Ectodermal cell (in vitro differentiated cells): ENCODE measurements at regions not wholly inside any gene's neighbourhood (a gene's known extent, or its start where the extent isn't known, plus 50 kb on each side); places are given as distances from the start of the nearest gene placed in this dataset.

Experiments
- H3K27ac ChIP-seq: 2 replicates; pipeline ENCODE4 v1.7.0; 2013; ENCODE audit warnings: mild to moderate bottlenecking, low read depth, low read length; ENCODE audit not compliant: insufficient read depth, poor library complexity, severe bottlenecking
- H3K27me3 ChIP-seq: 2 replicates; pipeline ENCODE4 v1.7.0; 2013; ENCODE audit warnings: mild to moderate bottlenecking, low read length; ENCODE audit not compliant: insufficient read depth, control insufficient read depth, poor library complexity, severe bottlenecking
- H3K36me3 ChIP-seq: one replicate; pipeline ENCODE4 v1.7.0; 2013; ENCODE audit warnings: low read length; ENCODE audit not compliant: control insufficient read depth, insufficient read depth
- H3K4me1 ChIP-seq: one replicate; pipeline ENCODE4 v1.7.0; 2013; ENCODE audit warnings: low read length; ENCODE audit not compliant: control insufficient read depth, insufficient read depth
- H3K4me3 ChIP-seq: 2 replicates; pipeline ENCODE4 v1.7.0; 2013; ENCODE audit warnings: low read depth, low read length, control low read depth; ENCODE audit not compliant: insufficient read depth
- H3K9me3 ChIP-seq: 2 replicates; pipeline ENCODE4 v1.7.0; 2013; ENCODE audit warnings: mild to moderate bottlenecking, low read length, moderate library complexity; ENCODE audit not compliant: control insufficient read depth
- WGBS, 2 experiments: methylation state at CpG; one replicate each; pipeline ENCODE4 v1.1.7; 2013; ENCODE audit warnings: missing lambda C conversion rate in 2 of 2; 5-methylcytosine and 5-hydroxymethylcytosine counted together

GRCh38 chr1:238143038-238143437 is 252.3 kb upstream of the ZP4 start:
- H3K4me3 ChIP-seq, result no peak overlapping the region
- no peaks in the 10 kb centered on the region for H3K27me3 ChIP-seq
- H3K9me3 ChIP-seq, result no peaks in the 10 kb centered on the region
- WGBS, 2 experiments, result 95 to 97% methylated on average over 3 of the region's 3 CpGs
- H3K4me1 ChIP-seq, result no peaks in the 10 kb centered on the region
- no peaks in the 10 kb centered on the region for H3K36me3 ChIP-seq
- H3K27ac ChIP-seq, result no peak overlapping the region

- Histone ChIP-seq H3K36me3 (no peaks in the 10 kb centered on the region), H3K9me3 (no peaks in the 10 kb centered on the region), H3K27me3 (no peaks in the 10 kb centered on the region), H3K27ac (no peak overlapping the region), H3K4me3 (no peak overlapping the region), H3K4me1 (no peaks in the 10 kb centered on the region)
- WGBS, 2 experiments, result 94 to 95% methylated on average over 1 of the region's 1 CpG
These were observed 250.6 kb upstream of the ZP4 start for GRCh38 chr1:238141353-238141752.

GRCh38 chr1:238139713-238140112 is 249.0 kb upstream of the ZP4 start:
- Histone ChIP-seq H3K4me1 (no peaks in the 10 kb centered on the region), H3K27ac (no peak overlapping the region), H3K36me3 (no peaks in the 10 kb centered on the region), H3K9me3 (no peaks in the 10 kb centered on the region), H3K27me3 (no peaks in the 10 kb centered on the region), H3K4me3 (no peak overlapping the region)
- WGBS, 2 experiments, result 48% methylated on average over 2 of the region's 2 CpGs

GRCh38 chr1:238138059-238138626 is 247.4 kb upstream of the ZP4 start:
- no peaks in the 10 kb centered on the region for H3K36me3 ChIP-seq
- H3K27me3 ChIP-seq, result no peaks in the 10 kb centered on the region
- H3K27ac ChIP-seq, result no peak overlapping the region
- H3K9me3 ChIP-seq, result no peaks in the 10 kb centered on the region
- H3K4me1 ChIP-seq, result no peaks in the 10 kb centered on the region
- WGBS, 2 experiments, result 89 to 98% methylated on average over 4 to 6 of the region's 6 CpGs
- H3K4me3 ChIP-seq, result no peak overlapping the region

GRCh38 chr1:238135708-238136664 is 245.3 kb upstream of the ZP4 start:
- Histone ChIP-seq H3K4me3 (no peak overlapping the region), H3K27ac (no peak overlapping the region), H3K36me3 (no peaks in the 10 kb centered on the region), H3K9me3 (no peaks in the 10 kb centered on the region), H3K4me1 (no peaks in the 10 kb centered on the region), H3K27me3 (no peaks in the 10 kb centered on the region)
- 94 to 99% methylated on average over 3 of the region's 3 CpGs for WGBS, 2 experiments

- H3K4me1 ChIP-seq, result no peaks in the 10 kb centered on the region
- WGBS, 2 experiments, result 86% methylated on average over 2 of the region's 2 CpGs; no CpG with 5 or more reads in 1 of the 2 experiments
- no peaks in the 10 kb centered on the region for H3K27me3 ChIP-seq
- no peaks in the 10 kb centered on the region for H3K9me3 ChIP-seq
- H3K36me3 ChIP-seq, result no peaks in the 10 kb centered on the region
- no peak overlapping the region for H3K27ac ChIP-seq
- H3K4me3 ChIP-seq, result no peak overlapping the region
These were observed 239.0 kb upstream of the ZP4 start for GRCh38 chr1:238129677-238130076.

- no peak overlapping the region for H3K4me3 ChIP-seq
- no peak overlapping the region for H3K27ac ChIP-seq
- no peaks in the 10 kb centered on the region for H3K4me1 ChIP-seq
- H3K36me3 ChIP-seq, result no peaks in the 10 kb centered on the region
- WGBS, 2 experiments, result 87 to 90% methylated on average over 3 of the region's 3 CpGs
- H3K27me3 ChIP-seq, result no peaks in the 10 kb centered on the region
- H3K9me3 ChIP-seq, result no peaks in the 10 kb centered on the region
These were observed 232.5 kb upstream of the ZP4 start for GRCh38 chr1:238123201-238123600.

GRCh38 chr1:238119861-238120260 is 229.1 kb upstream of the ZP4 start:
- H3K9me3 ChIP-seq, result no peaks in the 10 kb centered on the region
- 80 to 100% methylated on average over 1 of the region's 1 CpG for WGBS, 2 experiments

GRCh38 chr1:238119060-238119459 is 228.3 kb upstream of the ZP4 start:
- WGBS, 2 experiments, result 58 to 61% methylated on average over 4 of the region's 4 CpGs
- no peaks in the 10 kb centered on the region for H3K4me1 ChIP-seq

More at GRCh38 chr1:238119861-238120260, 229.1 kb upstream of the ZP4 start:
- Histone ChIP-seq H3K36me3 (no peaks in the 10 kb centered on the region), H3K27ac (no peak overlapping the region), H3K27me3 (no peaks in the 10 kb centered on the region), H3K4me1 (no peaks in the 10 kb centered on the region), H3K4me3 (no peak overlapping the region)

GRCh38 chr1:238115852-238116251 is 225.1 kb upstream of the ZP4 start:
- Histone ChIP-seq H3K27me3 (no peaks in the 10 kb centered on the region), H3K4me1 (no peaks in the 10 kb centered on the region), H3K9me3 (no peaks in the 10 kb centered on the region), H3K4me3 (no peak overlapping the region), H3K27ac (no peak overlapping the region), H3K36me3 (no peaks in the 10 kb centered on the region)
- 18 to 28% methylated on average over 2 to 3 of the region's 3 CpGs for WGBS, 2 experiments

More at GRCh38 chr1:238119060-238119459, 228.3 kb upstream of the ZP4 start:
- Histone ChIP-seq H3K9me3 (no peaks in the 10 kb centered on the region), H3K27me3 (no peaks in the 10 kb centered on the region), H3K27ac (no peak overlapping the region), H3K4me3 (no peak overlapping the region), H3K36me3 (no peaks in the 10 kb centered on the region)
